ENCODE measurements at regions not wholly inside any gene's neighbourhood (a gene's known extent, or its start where the extent isn't known, plus 50 kb on each side); places are given as distances from the start of the nearest gene placed in this dataset.

DNA sequence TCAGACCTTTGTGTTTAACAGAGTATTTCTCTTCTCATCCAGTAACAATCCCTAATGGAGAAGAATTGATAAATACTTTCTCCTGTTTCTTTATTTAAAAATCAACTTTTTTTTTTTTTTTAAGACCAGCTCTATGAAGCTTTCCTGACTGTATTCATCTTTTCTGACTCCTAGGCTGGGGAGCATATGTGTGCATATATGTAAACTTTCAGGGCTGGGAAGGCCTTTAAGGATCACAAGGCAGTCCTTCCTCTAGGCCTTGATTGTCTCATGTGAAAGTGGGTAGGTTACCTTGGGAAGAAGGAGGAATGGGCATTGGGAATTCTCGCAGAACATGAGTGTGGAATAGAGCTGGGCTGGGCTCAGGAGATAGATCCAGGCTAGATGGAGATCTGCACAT, 292.9 kb upstream of the SALL1 start:
- DNase-seq (ENCODE audit: low spot score): no peak
- Histone ChIP-seq H3K4me3 (no peak overlapping the region), H3K27ac (no peak overlapping the region)
- TF ChIP-seq, protein P1, sequence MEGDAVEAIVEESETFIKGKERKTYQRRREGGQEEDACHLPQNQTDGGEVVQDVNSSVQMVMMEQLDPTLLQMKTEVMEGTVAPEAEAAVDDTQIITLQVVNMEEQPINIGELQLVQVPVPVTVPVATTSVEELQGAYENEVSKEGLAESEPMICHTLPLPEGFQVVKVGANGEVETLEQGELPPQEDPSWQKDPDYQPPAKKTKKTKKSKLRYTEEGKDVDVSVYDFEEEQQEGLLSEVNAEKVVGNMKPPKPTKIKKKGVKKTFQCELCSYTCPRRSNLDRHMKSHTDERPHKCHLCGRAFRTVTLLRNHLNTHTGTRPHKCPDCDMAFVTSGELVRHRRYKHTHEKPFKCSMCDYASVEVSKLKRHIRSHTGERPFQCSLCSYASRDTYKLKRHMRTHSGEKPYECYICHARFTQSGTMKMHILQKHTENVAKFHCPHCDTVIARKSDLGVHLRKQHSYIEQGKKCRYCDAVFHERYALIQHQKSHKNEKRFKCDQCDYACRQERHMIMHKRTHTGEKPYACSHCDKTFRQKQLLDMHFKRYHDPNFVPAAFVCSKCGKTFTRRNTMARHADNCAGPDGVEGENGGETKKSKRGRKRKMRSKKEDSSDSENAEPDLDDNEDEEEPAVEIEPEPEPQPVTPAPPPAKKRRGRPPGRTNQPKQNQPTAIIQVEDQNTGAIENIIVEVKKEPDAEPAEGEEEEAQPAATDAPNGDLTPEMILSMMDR (IDR thresholded peaks at IDR 0.05): no peak

DNA sequence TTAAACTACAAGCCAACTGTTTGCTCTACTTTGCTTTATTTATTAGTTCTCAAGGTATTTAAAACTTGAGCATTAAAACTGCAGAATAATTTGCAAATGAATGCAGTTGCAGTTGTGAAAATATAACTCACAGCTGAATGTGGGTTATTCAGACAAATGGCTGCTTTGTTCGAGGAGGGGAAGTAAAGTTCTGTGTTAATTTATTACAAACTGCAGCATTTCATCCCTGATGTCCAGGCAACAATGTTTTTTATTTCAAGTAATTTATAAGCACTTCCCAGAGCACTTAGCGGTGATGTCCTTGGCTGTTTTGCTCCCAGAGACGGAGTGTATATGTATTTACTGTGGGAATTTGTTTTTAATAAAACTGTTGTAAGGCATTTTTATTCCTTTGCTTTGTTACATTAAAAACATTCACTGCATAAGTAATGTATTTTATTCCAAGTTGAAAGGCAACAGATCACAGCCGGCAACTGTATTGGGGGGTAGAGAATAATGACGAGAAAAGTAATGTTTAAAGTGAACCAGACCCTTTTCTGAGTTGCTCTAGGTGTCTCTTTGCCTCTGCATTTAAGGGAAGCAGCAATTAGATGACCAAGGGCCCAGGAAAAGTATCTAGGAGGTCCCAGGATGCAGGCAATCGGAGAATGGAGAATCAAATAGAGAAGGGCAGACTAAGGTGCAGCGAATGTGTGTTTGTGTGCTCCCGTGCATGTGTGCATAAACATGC, 291.2 kb upstream of the SALL1 start:
- Histone ChIP-seq H3K27ac (no peak overlapping the region), H3K4me3 (no peak overlapping the region)
- TF ChIP-seq, protein P1 (IDR thresholded peaks at IDR 0.05): no peak
- no peak for DNase-seq (ENCODE audit: low spot score)

GRCh38 chr16:51440131-51440889, 289.2 kb upstream of the SALL1 start:
- no peak for DNase-seq (ENCODE audit: low spot score)
- no peak overlapping the region for H3K4me3 ChIP-seq
- no peak overlapping the region for H3K27ac ChIP-seq
- TF ChIP-seq, protein P1 (IDR thresholded peaks at IDR 0.05): no peak

DNA sequence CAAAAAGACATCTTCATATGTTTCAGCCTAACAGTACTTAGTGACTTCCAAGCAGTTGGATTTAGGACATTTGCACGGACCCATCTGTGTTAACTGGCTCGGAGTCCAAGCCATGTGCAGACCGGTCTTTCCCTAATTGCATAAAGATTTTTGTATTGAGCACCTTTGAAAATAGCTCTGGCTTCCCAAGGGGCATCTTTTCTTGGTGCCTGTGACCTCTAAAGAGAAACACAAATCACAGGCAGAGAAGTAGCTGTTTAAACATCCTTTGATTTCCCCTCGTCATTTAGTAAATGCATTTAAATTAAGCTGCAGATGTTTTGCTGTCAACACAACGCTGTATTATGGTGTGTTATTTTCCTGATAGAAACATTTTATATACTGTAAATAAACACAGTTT, 288.2 kb upstream of the SALL1 start:
- TF ChIP-seq, protein P1 (IDR thresholded peaks at IDR 0.05): no peak
- H3K4me3 ChIP-seq: no peak overlapping the region
- H3K27ac ChIP-seq: no peak overlapping the region
- no peak for DNase-seq (ENCODE audit: low spot score)

- TF ChIP-seq, protein P1 (IDR thresholded peaks at IDR 0.05): no peak
- no peak overlapping the region for H3K4me3 ChIP-seq
- DNase-seq (ENCODE audit: low spot score): no peak
- H3K27ac ChIP-seq: no peak overlapping the region
These were observed 285.7 kb upstream of the SALL1 start for GRCh38 chr16:51436742-51437141.

DNA sequence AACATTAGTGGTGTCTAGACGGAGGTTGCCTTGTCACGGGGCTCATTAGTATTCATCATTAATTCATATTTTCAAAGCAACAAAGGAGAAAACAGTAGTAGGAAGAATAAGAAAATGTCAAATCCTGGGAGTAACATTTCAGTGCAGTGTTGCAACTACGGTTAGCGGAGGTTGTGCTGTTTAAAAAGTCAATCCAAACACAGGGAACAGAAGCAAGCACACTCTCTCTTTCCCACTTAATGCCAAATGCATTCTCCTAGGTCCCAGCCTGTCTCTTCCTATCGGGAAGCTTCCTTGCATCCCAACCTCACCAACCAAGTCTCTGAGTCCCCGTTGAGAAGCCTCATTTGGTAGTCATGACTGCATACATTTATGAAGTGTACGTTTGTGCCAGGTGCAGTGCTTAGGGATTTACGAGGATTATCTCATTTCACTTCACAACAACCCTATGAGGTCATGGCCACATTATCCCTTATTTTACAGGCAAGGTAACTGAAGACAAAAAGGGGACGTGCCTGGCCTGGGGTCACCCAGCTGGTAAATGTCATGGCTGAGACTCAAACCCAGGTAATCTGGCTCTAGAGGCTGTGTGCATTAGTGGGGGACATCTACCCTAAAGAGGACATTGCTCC, 283.6 kb upstream of the SALL1 start:
- TF ChIP-seq, protein P1 (IDR thresholded peaks at IDR 0.05): no peak
- Histone ChIP-seq H3K4me3 (no peak overlapping the region), H3K27ac (no peak overlapping the region)
- DNase-seq (ENCODE audit: low spot score): no peak
